ENCODE measurements at regions not wholly inside any gene's neighbourhood (a gene's known extent, or its start where the extent isn't known, plus 50 kb on each side); places are given as distances from the start of the nearest gene placed in this dataset.

DNA sequence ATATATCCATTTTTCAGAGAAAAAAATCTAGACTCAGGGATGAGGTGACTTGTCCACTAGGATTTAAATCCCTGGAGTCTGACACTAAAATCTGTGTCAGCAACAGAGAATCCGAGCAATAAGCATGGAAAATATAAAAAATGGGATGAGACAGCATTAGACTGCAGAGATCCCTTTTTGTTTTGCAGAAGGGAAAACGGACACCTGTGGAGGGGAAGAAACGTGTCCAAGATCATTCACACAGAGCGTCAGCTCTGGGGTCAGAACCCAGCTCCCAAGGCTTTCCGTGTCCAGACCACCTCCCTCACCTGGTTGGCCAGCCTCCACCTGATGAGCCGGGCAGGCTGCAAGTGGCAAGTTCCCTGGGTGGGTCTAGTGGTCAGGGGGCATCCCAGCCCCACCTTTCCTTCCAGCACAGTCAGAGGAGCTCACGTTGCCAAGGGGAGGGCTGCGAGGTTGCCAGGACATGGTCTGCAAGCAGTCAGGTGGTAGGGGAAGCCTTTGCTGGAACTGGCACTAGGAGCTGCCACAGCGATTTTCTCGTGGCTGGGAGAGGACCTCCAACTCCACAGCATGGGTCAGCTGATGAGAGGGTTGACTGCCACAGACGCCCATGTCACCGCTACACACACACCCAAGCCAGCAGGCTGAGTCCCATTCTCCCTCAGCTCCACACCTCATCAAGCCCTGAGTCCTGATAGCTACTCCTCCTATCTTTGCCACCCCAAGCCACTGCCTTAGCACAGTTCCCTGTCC lies 65.9 kb upstream of the CPLX2 start:
- no peak overlapping the region for H3K4me3 Mint-ChIP-seq
- no peak overlapping the region for H3K27ac Mint-ChIP-seq (ENCODE audit: unreplicated experiment)
- TF ChIP-seq, protein P1, sequence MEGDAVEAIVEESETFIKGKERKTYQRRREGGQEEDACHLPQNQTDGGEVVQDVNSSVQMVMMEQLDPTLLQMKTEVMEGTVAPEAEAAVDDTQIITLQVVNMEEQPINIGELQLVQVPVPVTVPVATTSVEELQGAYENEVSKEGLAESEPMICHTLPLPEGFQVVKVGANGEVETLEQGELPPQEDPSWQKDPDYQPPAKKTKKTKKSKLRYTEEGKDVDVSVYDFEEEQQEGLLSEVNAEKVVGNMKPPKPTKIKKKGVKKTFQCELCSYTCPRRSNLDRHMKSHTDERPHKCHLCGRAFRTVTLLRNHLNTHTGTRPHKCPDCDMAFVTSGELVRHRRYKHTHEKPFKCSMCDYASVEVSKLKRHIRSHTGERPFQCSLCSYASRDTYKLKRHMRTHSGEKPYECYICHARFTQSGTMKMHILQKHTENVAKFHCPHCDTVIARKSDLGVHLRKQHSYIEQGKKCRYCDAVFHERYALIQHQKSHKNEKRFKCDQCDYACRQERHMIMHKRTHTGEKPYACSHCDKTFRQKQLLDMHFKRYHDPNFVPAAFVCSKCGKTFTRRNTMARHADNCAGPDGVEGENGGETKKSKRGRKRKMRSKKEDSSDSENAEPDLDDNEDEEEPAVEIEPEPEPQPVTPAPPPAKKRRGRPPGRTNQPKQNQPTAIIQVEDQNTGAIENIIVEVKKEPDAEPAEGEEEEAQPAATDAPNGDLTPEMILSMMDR (conservative IDR thresholded peaks at IDR 0.05): no peak

DNA sequence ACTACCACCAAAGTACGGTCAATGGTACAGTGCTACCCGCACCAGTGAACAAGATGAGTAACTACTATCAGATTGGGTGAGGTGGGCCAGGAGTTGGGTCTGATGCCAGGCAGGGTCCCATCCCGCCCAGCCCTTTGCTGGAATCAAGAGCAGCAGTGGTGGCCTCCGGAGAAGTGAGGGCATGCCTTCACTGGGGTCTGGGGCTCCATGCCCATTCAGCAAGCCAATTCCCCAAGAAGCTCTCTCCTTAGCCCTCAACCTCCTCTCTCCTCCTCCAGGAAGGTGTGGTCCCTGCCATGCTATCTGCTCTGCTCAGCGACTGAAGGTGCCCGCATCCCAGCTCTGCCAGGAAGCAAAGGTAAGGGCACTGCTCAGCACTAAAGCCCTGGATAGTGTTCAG lies 62.7 kb upstream of the CPLX2 start:
- H3K4me1 Mint-ChIP-seq: peaks cover 7% of the 10 kb centered on the region

More for the DNA sequence above, 65.9 kb upstream of the CPLX2 start:
- Mint-ChIP-seq H3K36me3 (ENCODE audit: low read depth) (no peaks in the 10 kb centered on the region), H3K27me3 (ENCODE audit: low read depth) (peaks cover 9% of the 10 kb centered on the region), H3K4me1 (peaks cover 15% of the 10 kb centered on the region), H3K9me3 (no peaks in the 10 kb centered on the region)
- DNase-seq (ENCODE audit: low read depth, low spot score): no peak

DNA sequence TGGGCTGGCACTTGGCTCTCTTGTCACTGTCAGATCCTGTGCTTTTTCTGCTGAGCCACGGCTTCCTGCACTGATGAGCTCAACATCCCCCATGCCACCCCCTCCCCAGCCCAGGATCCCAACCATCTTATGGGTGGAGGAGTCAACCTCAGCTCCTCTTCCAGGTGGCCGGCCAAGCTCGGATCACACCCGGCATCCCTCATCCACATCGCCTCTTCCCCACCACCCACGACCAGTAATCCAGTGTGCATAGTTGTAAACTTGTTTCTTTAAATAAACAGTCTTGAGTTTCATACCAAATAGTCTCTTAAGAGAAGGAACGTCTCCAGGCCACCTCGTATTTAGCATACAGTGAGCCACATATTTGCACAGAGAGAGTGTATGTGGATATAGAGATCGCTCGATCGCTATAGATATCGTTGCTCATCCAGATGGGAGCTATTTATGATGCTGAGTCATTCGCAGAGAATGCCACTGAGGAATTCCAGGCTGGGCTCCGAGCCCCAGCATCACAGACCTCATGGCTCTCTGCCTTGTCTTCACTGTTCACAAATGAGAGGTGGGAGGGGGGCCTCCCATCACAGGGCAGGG lies 61.8 kb upstream of the CPLX2 start:
- H3K4me3 Mint-ChIP-seq: no peak overlapping the region
- H3K27me3 Mint-ChIP-seq (ENCODE audit: low read depth): peaks cover 7% of the 10 kb centered on the region
- H3K36me3 Mint-ChIP-seq (ENCODE audit: low read depth): no peaks in the 10 kb centered on the region
- TF ChIP-seq, protein P1 (conservative IDR thresholded peaks at IDR 0.05): no peak
- no peak for DNase-seq (ENCODE audit: low read depth, low spot score)
- H3K9me3 Mint-ChIP-seq: no peaks in the 10 kb centered on the region
- H3K4me1 Mint-ChIP-seq: peaks cover 7% of the 10 kb centered on the region
- peak overlapping the region; percentile 8 for H3K27ac Mint-ChIP-seq (ENCODE audit: unreplicated experiment)

More for the DNA sequence above, 62.7 kb upstream of the CPLX2 start:
- TF ChIP-seq, protein P1 (conservative IDR thresholded peaks at IDR 0.05): no peak
- H3K36me3 Mint-ChIP-seq (ENCODE audit: low read depth): no peaks in the 10 kb centered on the region
- no peak overlapping the region for H3K4me3 Mint-ChIP-seq
- H3K27me3 Mint-ChIP-seq (ENCODE audit: low read depth): peaks cover 9% of the 10 kb centered on the region
- no peaks in the 10 kb centered on the region for H3K9me3 Mint-ChIP-seq
- no peak for DNase-seq (ENCODE audit: low read depth, low spot score)
- H3K27ac Mint-ChIP-seq (ENCODE audit: unreplicated experiment): no peak overlapping the region

DNA sequence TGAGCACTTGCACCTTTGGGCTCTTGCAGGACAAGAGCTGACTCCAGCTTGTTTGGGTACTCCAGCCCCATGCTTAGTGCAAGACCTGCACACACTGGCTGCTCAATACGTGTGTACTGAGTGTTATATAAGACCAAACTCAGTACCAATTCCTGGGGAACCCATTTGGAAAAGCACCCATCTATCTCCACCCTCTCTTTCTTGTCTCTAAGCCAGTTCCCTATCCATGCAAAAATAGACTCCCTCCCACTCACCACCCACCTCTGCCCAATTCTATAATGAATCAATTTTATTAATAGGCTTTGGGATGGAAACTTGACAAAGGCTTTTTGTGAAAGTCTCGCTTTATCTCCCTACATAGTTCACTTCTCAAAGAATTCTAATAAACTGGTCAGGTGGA lies 60.9 kb upstream of the CPLX2 start:
- TF ChIP-seq, protein P1 (conservative IDR thresholded peaks at IDR 0.05): no peak
- Mint-ChIP-seq H3K9me3 (no peaks in the 10 kb centered on the region), H3K36me3 (ENCODE audit: low read depth) (no peaks in the 10 kb centered on the region), H3K4me3 (no peak overlapping the region), H3K27me3 (ENCODE audit: low read depth) (peaks cover 7% of the 10 kb centered on the region), H3K27ac (ENCODE audit: unreplicated experiment) (no peak overlapping the region), H3K4me1 (peaks cover 7% of the 10 kb centered on the region)
- no peak for DNase-seq (ENCODE audit: low read depth, low spot score)

DNA sequence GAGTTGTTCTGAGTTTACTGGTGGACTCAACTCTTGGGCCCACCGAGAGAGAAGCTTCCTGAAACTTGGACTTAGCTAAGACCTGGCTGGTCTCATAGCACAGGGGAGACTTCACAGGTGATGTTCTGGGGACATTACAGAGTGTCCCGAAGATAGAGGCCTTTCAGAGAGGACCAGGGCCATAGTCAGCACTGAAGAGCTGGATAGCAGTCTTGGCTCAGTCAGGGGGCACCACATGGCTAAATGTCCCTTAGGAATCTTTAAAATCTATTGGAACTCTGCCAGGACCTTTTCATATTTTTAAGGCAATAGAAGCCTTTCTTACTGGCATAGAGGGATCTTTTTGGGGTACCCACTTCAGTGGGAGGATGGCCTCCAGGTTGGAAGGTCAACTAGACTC lies 59.8 kb upstream of the CPLX2 start:
- no peak for DNase-seq (ENCODE audit: low read depth, low spot score)
- Mint-ChIP-seq H3K4me3 (no peak overlapping the region), H3K4me1 (peaks cover 7% of the 10 kb centered on the region), H3K27ac (ENCODE audit: unreplicated experiment) (no peak overlapping the region), H3K27me3 (ENCODE audit: low read depth) (peaks cover 3% of the 10 kb centered on the region), H3K36me3 (ENCODE audit: low read depth) (no peaks in the 10 kb centered on the region), H3K9me3 (no peaks in the 10 kb centered on the region)
- TF ChIP-seq, protein P1 (conservative IDR thresholded peaks at IDR 0.05): no peak

Measured in neural crest cell (in vitro differentiated cells).